Posterior cingulate gyrus (tissue), 11 donors: ENCODE measurements at regions not wholly inside any gene's neighbourhood (a gene's known extent, or its start where the extent isn't known, plus 50 kb on each side); places are given as distances from the start of the nearest gene placed in this dataset.

Experiments used
- DNase-seq, 10 donors: peaks; one replicate each; pipeline versions ENCODE4 v3.0.0 to v3.0.0-alpha.2; 2020 to 2021; ENCODE audit warnings: mixed read lengths in 3 of 10
- intact Hi-C: fragments of 100-400 bp; cut with DNase I; formaldehyde crosslinking; loops from one replicate; pipeline ENCODE4 v1.15.1; 2023

DNA sequence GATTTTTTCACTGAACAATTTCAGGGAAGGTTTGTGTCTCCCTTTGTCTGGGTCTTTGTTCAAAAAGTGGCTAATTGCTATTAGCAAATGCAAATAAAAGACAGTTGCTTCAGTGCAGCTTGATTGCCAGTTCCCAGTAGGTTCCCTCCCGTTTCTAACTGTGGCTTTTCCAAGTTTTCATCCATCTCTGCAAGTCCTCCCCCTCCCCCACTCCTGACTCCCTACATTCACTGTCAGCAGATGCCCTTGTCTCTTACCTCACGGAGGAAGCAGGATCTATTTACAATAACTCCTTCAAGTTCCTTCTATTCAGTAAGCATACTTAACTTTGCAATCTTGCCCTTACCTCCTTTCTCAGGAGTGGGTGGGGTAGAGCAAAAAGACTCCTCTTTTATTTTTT is 55.4 kb upstream of the SCEL start:
- intact Hi-C loops = no loop called here
- no peak for DNase-seq

GRCh38 chr13:77479326-77479725 is 56.2 kb upstream of the SCEL start:
- intact Hi-C loops = loop anchor here (5.0 kb wide), 1 partner anchor 152 kb away; the partner anchor contains the start of gene MYCBP2
- DNase-seq = no peak

GRCh38 chr13:77477299-77477848 is 58.1 kb upstream of the SCEL start:
- intact Hi-C loops = loop anchor here (5.0 kb wide), 1 partner anchor 150 kb away; the partner anchor contains the start of gene MYCBP2
- no peak for DNase-seq

DNA sequence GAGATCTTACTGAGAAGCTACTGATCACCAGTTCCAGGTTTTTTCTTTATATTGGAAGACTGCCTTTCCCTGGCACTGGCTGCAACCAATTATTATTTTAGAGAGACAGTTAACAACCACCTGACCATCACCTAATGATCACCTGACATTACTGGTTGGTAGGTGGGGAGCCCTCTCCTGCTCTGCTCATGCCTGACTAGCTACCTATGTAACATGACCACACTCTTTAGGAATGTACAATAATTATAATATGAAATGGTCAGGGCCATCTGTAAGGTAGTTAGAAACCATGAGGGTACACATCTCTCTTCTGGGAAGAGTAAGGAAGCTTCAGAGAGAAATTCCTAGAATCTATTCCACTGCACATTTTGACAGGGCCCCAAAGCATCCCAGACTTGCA is 59.0 kb upstream of the SCEL start:
- intact Hi-C loops = loop anchor here (5.0 kb wide), 1 partner anchor 149 kb away; the partner anchor contains the start of gene MYCBP2

DNA sequence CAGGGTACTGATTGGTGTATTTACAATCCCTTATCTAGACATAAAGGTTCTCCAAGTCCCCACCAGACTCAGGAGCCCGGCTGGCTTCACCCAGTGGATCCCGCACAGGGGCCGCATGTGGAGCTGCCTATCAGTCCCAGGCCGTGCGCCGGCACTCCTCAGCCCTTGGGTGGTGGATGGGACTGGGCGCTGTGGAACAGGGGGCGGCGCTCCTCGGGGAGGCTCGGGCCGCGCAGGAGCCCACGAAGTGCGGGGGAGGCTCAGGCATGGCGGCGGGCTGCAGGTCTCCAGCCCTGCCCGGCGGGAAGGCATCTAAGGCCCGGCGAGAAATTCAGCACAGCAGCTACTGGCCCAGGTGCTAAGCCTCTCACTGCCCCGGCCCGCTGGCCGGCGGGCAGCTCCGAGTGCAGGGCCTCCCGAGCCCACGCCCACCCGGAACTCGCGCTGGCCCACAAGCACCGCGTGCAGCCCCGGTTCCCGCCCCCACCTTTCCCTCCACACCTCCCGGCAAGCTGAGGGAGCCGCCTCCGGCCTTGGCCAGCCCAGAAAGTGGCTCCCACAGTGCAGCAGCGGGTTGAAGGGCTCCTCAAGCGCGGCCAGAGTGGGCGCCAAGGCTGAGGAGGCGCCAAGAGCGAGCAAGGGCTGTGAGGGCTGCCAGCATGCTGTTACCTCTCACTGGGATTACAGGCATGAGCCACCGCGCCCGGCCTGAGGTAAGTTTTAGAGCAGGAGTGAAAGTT is 60.0 kb upstream of the SCEL start:
- intact Hi-C loops = loop anchor here (5.0 kb wide), 1 partner anchor 148 kb away; the partner anchor contains the start of gene MYCBP2
- peak in 2 of 10 donors; percentile 60 to 82 for DNase-seq

More for the DNA sequence above, 59.0 kb upstream of the SCEL start:
- DNase-seq = no peak

DNA sequence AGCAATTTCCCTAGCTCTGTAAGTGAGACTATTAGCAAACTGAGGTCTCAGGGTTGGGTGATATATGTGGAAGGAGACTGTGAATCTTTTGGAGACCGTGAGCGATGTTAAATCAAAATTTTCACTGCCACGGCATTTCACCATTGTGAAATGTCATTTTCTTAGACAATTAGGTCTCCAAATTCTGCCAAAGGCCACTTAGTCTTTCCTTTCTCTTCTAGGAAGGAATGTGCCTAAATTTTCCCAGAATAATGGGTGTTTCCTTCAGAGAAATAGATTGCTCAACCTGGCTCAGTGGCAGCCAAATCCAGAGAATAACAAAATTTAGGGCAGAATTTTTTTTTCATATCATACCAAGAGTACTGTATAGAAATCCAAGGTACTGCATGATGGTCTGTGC is 64.5 kb upstream of the SCEL start:
- intact Hi-C loops = no loop called here
- no peak for DNase-seq

GRCh38 chr13:77466753-77467422 is 68.6 kb upstream of the SCEL start:
- DNase-seq = no peak
- intact Hi-C loops = no loop called here

DNA sequence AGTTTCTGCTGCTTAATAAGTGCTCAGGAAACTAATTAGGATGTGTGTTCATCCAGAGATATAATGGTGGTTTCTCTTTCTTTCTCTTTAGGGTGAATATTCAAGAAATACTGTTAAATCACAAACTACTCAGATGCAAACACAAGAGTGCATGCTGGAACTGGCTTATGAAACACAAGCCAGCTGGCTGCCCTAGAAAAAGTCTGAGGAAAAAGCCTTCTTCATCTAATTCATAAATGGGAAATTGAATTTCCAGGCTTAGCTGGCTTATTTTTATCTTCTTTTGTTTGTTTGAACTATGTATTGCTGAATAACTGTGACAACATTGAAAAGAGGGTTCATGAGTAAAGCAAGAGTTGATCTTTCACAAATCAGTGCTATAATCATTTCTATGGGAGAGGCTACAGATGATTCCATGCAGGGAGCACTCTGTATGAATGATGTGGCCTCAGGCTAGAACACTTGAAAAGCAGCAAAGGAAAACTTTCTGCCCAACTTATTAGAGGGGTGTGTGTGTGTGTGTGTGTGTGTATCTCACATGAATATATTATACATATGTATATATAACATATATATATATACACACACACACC is 69.8 kb upstream of the SCEL start:
- DNase-seq = no peak
- intact Hi-C loops = no loop called here

GRCh38 chr13:77460195-77460594 is 75.3 kb upstream of the SCEL start:
- DNase-seq = no peak
- intact Hi-C loops = no loop called here

DNA sequence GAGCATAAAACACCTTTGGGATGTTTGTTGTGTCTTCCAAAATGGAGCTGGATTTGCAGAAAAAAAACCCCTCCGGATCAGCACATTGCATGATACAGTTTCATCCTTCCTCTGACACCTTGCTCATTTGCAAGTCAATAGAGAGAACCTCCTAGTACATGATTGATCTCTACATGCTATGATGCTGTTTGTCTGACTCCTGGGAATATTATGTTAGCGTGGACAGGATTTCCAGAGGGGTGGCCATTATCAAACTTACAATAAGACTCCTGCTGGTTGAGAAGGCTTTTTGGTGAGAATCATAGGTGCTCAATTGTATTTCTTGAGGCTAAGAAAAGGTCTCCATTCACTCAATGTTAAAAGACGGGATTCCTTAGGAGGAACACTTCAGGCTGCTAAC is 75.9 kb upstream of the SCEL start:
- intact Hi-C loops = no loop called here

DNA sequence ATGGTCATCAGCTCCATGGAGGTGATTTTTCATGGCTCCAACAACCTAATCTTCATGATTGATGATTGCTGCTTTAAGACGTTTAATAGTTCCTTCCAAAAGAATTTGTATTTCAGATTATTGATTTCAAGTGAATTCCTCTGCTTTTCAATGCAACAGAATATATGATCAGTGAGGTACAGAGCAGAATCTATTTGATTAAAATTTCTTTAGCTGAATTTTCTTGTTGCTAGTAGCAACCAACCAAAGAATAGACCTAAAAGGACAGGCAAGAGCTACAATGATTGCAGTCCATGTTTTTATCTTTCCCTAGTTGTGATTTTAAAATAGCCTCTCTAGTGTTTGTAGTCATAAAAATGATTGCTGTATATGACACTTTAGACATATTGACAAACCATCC is 76.8 kb upstream of the SCEL start:
- intact Hi-C loops = no loop called here
- DNase-seq = no peak

More for the DNA sequence above, 75.9 kb upstream of the SCEL start:
- DNase-seq = no peak

GRCh38 chr13:77457966-77458365 is 77.5 kb upstream of the SCEL start:
- DNase-seq = no peak
- intact Hi-C loops = no loop called here

DNA sequence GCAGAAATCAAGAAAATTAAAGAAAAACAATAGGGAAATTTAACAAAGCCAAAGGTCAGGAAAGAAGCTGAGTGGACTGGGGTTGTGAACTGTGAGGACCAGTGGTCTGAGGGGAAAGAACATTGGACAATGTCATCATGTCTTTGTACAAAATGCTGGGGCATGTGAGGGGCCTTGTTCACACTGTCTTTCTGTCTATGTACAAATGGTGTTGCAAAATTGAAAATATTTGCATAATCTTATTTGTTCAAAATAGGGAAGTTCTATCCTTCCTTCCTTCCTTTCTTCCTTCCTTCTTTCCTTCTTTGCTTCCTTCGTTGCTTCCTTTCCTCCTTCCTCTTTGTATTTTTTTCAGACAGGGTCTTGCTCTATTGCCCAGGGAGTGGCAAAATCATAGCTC is 79.2 kb upstream of the SCEL start:
- intact Hi-C loops = no loop called here
- DNase-seq = no peak

GRCh38 chr13:77449265-77449664 is 86.2 kb upstream of the SCEL start:
- intact Hi-C loops = no loop called here
- no peak for DNase-seq

DNA sequence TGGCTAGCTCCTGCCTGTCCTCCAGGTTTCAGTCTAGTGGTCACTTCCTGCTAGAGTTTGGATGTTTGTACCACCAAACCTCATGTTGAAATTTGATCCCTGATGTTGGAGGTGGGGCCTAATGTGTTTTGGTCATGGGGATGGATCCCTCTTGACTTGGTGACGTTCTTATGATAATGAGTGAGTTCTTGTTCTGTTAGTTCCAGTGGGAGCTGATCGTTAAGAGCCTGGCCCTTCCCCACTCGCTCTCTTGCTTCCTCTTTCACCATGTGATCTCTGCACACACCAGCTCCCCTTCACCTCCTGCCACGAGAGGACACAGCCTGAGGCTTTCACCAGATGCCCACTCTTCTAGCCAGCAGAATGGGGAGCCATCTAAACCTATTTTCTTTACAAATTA is 86.8 kb upstream of the SCEL start:
- intact Hi-C loops = no loop called here
- DNase-seq = no peak

GRCh38 chr13:77443511-77443910 is 92.0 kb upstream of the SCEL start:
- intact Hi-C loops = no loop called here
- DNase-seq = no peak

DNA sequence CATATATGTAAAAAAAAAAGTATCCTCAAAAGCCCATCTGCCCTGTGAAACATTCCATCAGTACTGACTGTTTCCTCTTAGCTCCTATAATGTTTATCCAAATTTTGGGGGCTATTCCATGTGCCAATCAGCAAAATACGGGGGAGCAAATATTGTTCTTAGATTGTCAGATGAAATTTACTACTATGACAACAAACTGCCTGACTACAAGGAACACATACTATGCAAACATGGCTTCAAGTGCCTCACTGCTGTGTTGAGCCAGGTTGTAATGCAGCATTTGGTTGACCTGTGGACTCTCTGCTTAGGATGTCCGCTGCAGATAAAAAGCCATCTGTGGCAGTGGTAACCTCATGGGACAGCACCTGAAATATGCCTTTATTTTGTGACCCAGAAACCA is 98.2 kb upstream of the SCEL start:
- intact Hi-C loops = no loop called here

DNA sequence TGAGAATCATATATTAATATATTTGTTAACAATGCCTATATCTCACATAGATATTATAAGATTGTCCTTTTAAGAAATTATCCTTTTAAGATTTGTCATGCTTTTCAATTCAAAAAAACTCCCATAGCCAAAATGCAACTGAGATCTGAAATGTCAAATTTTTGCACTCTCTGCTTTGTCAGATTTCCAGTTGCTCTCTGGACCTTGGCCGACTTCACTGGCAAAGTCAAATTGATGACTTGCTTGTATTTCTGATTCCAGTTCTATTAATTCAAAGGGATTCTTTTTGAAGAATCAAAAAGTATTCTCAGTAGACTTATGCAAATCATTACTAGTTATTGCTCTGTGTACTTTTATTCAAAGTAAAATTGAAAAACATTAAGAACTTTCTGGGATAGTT is 101.2 kb upstream of the SCEL start:
- intact Hi-C loops = no loop called here
- no peak for DNase-seq

More for the DNA sequence above, 98.2 kb upstream of the SCEL start:
- DNase-seq = no peak

DNA sequence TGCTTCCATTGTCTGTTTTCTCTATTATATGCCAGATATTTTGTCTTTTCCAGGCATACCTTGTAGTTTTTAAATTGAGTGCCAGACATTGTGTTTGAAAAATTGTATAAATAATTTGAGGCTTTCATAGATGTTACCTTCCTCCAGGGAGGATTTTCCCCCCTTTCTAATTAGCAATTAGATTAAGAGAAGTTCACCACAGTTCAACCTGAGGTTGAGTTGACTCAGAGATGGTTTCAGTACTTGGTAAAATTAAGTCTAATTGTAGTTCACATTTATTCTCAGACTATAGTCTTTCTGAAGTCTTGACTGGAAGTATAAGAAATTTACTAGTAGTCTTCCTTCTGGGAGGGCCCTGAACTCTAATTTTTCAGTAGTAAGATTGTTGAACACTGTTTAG is 104.1 kb upstream of the SCEL start:
- intact Hi-C loops = no loop called here
- no peak for DNase-seq

DNA sequence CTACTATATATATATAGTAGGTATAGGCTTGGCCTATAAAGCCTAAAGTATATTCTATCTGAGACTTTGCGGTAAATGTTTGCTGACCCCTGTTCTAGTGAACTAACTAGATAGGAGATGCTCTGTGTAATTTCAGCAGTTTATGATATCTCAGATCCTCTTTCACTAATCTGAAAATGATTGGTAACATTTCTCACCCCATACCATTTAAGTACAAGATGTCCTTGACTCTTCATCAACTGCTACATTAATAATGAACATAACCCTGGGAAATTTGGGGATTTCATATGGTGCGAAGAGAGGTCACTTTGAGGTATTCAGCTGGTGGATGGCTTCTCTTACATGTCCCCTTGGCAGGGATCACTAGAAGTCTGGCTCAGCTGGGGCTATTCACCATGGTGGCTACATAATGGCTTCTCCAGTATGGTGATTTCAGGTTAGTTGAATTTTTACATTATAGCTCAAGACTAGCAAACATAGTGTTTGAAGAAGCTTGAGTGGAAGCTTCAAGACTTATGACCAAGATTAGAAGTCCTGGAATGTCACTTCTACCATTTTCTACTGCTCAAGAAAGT is 103.6 kb upstream of the MYCBP2 start:
- intact Hi-C loops = no loop called here
- DNase-seq = no peak
